ENCODE measurements at regions not wholly inside any gene's neighbourhood (a gene's known extent, or its start where the extent isn't known, plus 50 kb on each side); places are given as distances from the start of the nearest gene placed in this dataset.

GRCh38 chr5:92580814-92581213, 1000.2 kb downstream of the NR2F1-AS1 start:
- H3K4me2 ChIP-seq (ENCODE audit: low read depth, low read length, poor library complexity, severe bottlenecking) = no peak overlapping the region
- H3K9ac ChIP-seq (ENCODE audit: low read depth, low read length, poor library complexity, severe bottlenecking) = no peak overlapping the region
- TF ChIP-seq EZH2phosphoT487 (IDR thresholded peaks at IDR 0.05; ENCODE audit: borderline replicate concordance) (no peak), CTCF (conservative IDR thresholded peaks at IDR 0.05; ENCODE audit: low read length) (no peak)
- no peaks in the 10 kb centered on the region for H3K79me2 ChIP-seq (ENCODE audit: insufficient read depth, low read length)
- no peaks in the 10 kb centered on the region for H3K36me3 ChIP-seq (ENCODE audit: insufficient read depth, low read length)
- no peaks in the 10 kb centered on the region for H3F3A ChIP-seq (ENCODE audit: low read depth)
- no peaks in the 10 kb centered on the region for H3K27me3 ChIP-seq (ENCODE audit: insufficient read depth, low read length, poor library complexity, severe bottlenecking)
- H4K20me1 ChIP-seq (ENCODE audit: insufficient read depth, low read length, poor library complexity, severe bottlenecking) = no peaks in the 10 kb centered on the region
- no peaks in the 10 kb centered on the region for H3K4me1 ChIP-seq (ENCODE audit: insufficient read depth, low read length, poor library complexity, severe bottlenecking)
- no peak overlapping the region for H2AFZ ChIP-seq (ENCODE audit: low read length)
- H3K4me3 ChIP-seq (ENCODE audit: low read length, poor library complexity, severe bottlenecking) = no peak overlapping the region
- H3K9me2 ChIP-seq (replicated peaks; ENCODE audit: low read depth, low read length) = no peaks in the 10 kb centered on the region
- no peaks in the 10 kb centered on the region for H3K9me3 ChIP-seq (ENCODE audit: insufficient read depth, low read depth, low read length)

GRCh38 chr5:92574023-92574422, 1007.0 kb downstream of the NR2F1-AS1 start:
- Histone ChIP-seq H3K4me1 (ENCODE audit: insufficient read depth, low read length, poor library complexity, severe bottlenecking) (no peaks in the 10 kb centered on the region), H3K79me2 (ENCODE audit: insufficient read depth, low read length) (no peaks in the 10 kb centered on the region), H3K36me3 (ENCODE audit: insufficient read depth, low read length) (no peaks in the 10 kb centered on the region), H3K9ac (ENCODE audit: low read depth, low read length, poor library complexity, severe bottlenecking) (no peak overlapping the region), H3F3A (ENCODE audit: low read depth) (no peaks in the 10 kb centered on the region), H3K9me2 (replicated peaks; ENCODE audit: low read depth, low read length) (no peaks in the 10 kb centered on the region), H3K4me3 (ENCODE audit: low read length, poor library complexity, severe bottlenecking) (no peak overlapping the region), H2AFZ (ENCODE audit: low read length) (no peak overlapping the region), H3K9me3 (ENCODE audit: insufficient read depth, low read depth, low read length) (no peaks in the 10 kb centered on the region), H3K4me2 (ENCODE audit: low read depth, low read length, poor library complexity, severe bottlenecking) (no peak overlapping the region), H3K27me3 (ENCODE audit: insufficient read depth, low read length, poor library complexity, severe bottlenecking) (no peaks in the 10 kb centered on the region), H4K20me1 (ENCODE audit: insufficient read depth, low read length, poor library complexity, severe bottlenecking) (no peaks in the 10 kb centered on the region)
- TF ChIP-seq EZH2phosphoT487 (IDR thresholded peaks at IDR 0.05; ENCODE audit: borderline replicate concordance) = no peak
- TF ChIP-seq CTCF (conservative IDR thresholded peaks at IDR 0.05; ENCODE audit: low read length) = no peak

- Histone ChIP-seq H3K9ac (ENCODE audit: low read depth, low read length, poor library complexity, severe bottlenecking) (no peak overlapping the region), H3K4me3 (ENCODE audit: low read length, poor library complexity, severe bottlenecking) (no peak overlapping the region), H3K27me3 (ENCODE audit: insufficient read depth, low read length, poor library complexity, severe bottlenecking) (no peaks in the 10 kb centered on the region), H3K36me3 (ENCODE audit: insufficient read depth, low read length) (no peaks in the 10 kb centered on the region), H3K9me2 (replicated peaks; ENCODE audit: low read depth, low read length) (no peaks in the 10 kb centered on the region), H3K4me2 (ENCODE audit: low read depth, low read length, poor library complexity, severe bottlenecking) (no peak overlapping the region), H3K4me1 (ENCODE audit: insufficient read depth, low read length, poor library complexity, severe bottlenecking) (no peaks in the 10 kb centered on the region), H3K79me2 (ENCODE audit: insufficient read depth, low read length) (no peaks in the 10 kb centered on the region), H2AFZ (ENCODE audit: low read length) (no peak overlapping the region), H4K20me1 (ENCODE audit: insufficient read depth, low read length, poor library complexity, severe bottlenecking) (no peaks in the 10 kb centered on the region), H3F3A (ENCODE audit: low read depth) (no peaks in the 10 kb centered on the region), H3K9me3 (ENCODE audit: insufficient read depth, low read depth, low read length) (no peaks in the 10 kb centered on the region)
- TF ChIP-seq EZH2phosphoT487 (IDR thresholded peaks at IDR 0.05; ENCODE audit: borderline replicate concordance) (no peak), CTCF (conservative IDR thresholded peaks at IDR 0.05; ENCODE audit: low read length) (no peak)
These were observed 1012.5 kb downstream of the NR2F1-AS1 start for GRCh38 chr5:92568522-92568921.

All from Loucy (cell line).